Kidney tubule cell (primary cell): ENCODE measurements at regions not wholly inside any gene's neighbourhood (a gene's known extent, or its start where the extent isn't known, plus 50 kb on each side); places are given as distances from the start of the nearest gene placed in this dataset.
A peak's percentile ranks its signal among the peaks of the same experiment; 100 is the strongest.

ENCODE experiments used
- DNase-seq: peaks from one replicate; pipeline ENCODE4 v3.0.0-alpha.2; 2018; ENCODE audit warnings: low spot score

DNA sequence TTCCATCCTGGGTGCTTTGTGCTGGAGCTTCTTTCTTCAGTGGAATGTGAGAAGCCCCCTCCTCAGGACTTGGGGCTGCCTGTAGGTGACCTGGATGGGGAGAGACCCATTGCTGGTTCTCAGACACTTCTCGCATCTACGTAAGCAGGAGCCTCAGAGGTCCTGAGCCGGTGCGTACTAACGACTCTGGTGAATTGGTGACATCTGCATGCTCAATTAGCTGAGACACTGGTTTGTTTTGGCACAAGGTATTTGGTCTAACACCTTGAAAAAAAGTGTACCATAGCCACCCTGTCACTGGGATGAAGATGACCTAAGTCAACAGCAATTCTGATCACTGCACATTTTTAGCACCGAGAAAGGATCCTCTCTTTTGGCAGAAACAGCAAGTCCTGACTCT, 57.7 kb downstream of the LRRC30 start:
- DNase-seq = no peak

DNA sequence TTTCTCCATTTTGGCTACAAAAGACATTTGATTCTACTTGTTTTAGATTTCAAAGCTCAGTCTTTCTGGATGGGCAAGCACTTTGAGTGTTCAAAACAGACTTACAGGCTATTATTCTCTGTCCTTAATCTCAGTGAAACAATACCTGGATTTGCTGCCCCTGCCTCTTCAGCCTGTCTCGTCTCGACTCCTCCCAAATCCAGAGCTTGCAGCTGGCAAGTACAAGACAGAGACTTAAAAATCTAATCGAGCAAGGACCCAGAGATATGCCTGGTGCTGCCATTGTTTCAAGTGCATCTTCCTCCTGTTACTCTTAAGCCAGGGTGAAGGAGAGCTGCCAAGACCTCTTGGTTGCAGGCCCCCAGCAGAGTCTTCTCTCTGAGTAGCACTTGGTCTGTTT, 59.2 kb downstream of the LRRC30 start:
- DNase-seq = no peak

DNA sequence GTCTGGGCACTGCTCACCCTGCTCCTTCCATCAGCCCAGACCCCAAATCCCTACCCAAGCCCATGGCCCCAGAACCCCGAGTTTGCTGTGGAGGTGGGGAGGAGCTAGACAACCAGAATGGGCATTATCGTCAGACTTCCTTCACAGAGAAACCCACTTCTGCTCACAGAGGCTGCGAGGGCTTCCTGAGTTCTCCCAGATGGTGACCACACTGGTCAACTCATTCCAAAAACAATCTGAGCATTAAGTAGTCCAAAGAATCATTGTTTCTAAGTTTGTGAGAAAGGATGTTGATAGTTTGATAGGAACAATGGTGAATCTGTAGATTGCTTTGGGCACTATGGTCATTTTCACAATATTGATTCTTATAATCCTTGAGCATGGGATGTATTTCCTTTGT, 60.2 kb downstream of the LRRC30 start:
- no peak for DNase-seq

DNA sequence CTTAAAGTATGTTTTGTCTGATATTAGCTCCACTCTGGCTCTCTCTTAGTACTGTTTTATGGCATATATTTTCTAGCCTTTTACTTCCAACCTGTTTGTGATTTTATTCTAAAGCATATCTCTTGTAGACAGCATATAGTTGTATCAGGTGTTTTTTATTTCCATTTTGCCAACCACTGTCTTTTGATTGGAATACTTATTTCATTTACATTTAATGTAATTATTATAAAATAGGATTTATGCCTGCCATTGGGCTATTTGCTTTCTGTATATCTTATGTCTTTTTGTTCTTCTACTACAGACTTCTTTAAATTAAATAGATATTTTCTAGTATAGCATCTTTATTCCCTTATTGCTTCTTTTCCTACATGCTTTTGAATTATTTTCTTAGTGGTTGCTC, 67.3 kb downstream of the LRRC30 start:
- DNase-seq = no peak

DNA sequence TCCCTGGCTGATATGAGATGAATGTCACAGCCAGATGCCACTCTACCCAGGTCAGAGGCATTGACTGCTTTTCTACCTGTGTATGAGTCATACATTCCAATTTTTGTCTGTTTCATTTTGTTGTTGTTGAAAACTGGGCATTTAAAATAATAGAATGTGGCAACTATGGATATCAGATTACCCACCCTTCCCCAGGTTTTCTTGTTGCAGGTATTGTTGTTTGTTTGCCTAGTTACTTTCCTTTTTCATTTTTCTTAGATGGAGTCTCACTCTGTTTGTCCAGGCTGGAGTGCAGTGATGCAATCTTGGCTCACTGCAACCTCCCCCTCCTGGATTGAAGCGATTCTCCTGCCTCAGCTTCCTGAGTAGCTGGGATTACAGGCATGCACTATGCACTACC, 70.2 kb downstream of the LRRC30 start:
- peak; percentile 59 for DNase-seq

DNA sequence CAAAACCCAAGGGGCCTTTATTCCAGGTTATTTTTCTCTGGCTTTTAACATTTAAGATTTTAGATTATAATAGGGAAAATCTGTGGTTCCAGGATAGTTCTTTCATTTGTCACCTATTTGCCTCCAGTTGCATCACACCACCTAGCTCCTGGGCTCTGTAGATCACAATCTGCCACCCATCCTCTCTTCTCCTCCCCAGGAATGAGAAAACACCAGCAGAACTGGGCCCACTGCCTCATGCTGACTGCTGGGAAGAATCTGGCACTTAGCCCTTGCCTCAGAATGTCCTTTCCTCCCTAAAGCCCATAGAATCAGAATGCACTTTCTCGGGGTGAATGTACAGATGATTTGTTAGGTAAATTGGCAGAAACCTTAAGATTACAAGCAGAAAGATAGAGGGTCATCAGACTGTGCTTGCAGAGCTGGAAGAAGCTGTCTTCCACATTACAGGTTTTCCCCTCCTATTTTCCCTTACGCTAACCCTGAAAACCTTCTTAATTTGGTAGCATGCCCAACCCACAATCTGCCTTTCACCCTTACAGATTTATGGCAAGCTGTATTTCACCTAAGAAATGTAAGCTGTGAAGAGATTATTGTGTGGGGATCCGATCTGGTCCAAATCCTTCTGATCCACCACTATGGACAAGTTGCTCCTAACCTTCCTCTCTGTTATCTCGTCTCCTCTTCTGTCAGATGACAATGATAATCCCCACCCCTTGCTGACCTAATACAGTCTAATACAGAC, 72.6 kb downstream of the LRRC30 start:
- DNase-seq = no peak

DNA sequence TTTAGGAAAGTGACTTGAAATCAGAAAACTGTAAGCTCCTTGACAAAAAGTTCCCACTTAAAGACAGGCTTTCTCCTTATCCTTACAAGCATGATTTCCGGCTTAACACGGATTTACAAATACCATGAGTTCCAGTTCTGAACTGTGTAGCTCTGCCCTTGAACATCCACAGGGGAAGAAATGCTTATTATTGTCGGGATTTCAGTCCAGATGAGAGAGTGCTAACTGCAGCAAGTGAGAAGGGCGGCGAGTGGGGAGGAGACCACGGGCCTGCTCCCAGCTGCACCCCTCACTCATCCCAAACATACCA, 73.1 kb downstream of the LRRC30 start:
- no peak for DNase-seq

DNA sequence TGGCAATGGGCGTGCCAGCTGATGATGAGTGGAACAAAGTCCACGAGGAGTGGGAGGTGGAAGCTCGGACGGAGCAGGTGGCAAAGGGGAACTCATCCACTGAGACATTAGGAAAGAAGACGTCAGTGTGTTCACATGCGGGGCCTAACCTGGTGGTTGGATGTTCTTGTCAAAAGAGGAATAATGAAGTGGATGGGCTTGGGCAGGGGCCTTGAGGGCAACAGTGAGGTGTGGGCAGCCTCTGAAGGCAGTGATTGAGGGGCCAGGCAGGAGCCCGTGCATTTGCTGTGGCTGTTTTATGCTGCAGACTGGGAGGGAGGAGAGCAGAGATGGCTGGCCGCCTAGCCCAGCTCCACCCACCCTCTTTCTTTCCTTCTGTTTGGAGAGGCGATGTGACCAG, 74.5 kb downstream of the LRRC30 start:
- DNase-seq = no peak

DNA sequence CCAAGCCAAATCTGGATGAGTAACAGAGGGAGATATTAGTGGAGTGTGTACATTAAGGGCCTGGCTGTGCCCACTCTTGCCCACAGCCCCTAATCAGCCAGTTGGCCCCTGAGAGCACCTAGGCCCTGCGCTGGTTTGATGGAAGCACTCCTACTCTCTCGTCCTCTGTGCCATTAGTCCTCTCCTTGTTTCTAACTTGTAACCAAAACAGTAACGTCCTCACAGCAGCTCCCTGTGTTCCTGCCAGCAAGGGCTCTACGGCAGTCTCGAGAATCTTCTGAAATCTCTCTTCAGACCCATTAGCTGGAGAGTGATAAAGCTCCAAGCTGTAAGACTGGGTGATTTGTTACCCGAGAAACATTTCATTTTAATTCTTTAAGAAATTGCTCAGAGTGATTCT, 76.1 kb downstream of the LRRC30 start:
- no peak for DNase-seq

DNA sequence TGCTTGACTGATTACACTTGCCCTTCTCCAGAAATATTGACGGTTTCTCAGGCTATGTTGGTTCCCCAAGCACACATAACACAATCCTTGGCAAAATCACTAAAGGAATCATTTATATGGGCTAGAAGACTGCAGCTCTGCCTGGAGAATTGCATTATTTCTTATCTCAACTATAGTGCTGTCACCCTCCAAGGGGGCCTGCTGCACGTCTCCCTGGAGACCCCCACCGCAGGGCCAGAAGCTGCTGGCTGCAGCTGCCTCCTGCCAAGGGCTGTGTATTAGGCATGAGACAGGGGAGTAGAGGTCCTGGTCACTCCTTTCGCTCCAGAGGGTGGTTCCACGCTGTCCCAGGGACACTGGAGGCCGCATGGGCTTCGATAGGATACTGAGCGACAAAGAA, 76.6 kb downstream of the LRRC30 start:
- no peak for DNase-seq

DNA sequence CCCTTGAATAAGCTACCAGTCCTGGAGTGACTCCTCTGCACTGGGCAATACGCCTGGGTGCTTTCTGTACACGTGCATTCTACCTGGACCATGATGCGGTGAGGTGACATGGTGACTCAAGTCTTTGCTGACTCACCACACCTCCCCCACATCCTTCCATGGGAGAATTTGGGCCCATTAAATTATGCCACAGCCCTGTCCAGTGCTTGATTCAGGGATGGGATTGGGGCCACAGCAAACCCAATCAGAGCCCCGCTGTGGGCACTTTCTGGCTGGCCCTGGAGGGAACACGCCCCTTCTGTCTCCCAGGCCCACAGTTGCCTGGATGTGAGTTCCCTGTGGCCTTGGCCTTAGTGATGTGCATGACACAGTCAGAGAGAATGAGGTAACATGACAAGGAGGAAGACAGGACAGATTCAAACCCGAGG, 86.9 kb downstream of the LRRC30 start:
- peak; percentile 92 for DNase-seq

DNA sequence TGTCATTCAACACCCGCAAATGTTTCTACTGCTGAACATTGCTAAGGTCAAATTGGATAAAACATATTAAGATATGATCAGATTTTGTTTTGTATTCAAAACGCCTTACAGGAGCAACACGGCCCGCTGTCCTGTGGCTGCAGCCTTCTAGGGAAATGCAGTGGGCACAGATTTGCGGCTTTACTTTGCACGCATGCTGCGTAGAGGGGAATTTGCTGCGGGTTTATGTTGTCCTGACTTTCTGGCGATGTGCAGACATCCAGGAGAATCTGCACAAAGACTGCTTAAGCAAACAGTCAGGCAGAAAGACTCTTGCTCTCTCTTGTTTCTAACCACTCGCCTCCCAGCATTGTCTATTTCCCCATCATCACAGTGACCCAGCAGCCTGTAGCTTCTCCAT, 88.3 kb downstream of the LRRC30 start:
- no peak for DNase-seq

DNA sequence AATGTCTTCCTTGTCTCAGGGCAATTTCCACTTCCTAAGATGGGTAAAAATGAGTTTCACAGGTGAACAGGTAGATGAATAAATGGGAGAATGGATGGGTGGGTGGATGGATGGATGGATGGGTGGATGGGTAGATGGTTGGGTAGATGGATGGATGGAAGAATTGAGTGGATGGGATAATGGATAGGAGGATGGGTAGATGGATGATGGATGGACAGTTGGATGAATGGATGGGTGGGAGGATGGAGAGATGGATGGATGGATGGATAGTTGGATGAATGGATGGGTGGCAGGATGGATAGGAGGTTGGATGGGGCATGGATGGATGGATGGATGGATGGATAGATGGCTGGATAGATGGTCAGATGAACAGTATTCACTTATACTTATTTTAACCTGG, 90.9 kb downstream of the LRRC30 start:
- no peak for DNase-seq

DNA sequence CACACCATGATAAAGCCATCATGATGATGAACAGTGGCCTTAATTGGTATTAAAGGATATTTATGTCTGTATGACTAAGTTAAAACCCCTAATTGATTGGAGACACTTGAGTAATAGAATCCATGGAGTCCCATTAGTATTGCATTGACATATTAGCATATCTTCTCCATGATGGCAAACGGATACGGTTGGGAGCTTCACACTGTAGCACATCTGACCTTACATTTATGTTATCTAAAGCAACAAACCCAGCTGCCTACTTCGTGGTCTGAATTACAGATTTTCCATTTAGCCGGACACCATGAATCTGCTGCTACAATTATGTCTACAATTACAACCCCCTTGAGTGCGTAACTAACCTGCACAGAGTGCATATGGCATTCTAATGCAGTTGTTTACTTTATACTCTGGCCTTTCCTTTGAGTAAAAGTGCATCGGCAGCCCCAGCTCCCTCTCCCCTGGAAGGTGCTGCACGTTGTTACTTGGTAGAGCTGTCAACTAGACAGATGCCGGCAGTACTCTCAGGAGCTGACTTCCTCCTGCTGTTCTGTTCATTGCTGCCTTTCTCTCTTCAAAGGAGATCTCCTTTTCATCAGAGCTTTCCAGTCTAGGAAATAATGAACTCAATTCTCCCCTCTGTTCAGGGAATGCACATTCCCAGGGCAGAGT, 92.1 kb downstream of the LRRC30 start:
- DNase-seq = no peak

DNA sequence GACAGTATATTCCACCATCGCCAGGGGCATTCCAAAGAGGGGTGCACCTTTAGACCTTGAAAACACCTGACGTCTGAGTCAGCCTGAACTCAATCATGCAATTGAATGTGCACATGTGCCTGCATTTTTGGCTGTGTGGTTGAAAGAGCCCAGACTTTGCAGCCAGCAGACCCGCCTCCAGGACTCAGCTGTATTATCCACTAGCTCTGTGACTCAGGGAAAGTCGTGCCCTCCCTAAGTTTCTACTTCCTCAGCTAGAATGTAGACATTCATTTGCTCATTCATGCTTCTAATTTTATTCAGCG, 94.2 kb downstream of the LRRC30 start:
- DNase-seq = peak; percentile 95

DNA sequence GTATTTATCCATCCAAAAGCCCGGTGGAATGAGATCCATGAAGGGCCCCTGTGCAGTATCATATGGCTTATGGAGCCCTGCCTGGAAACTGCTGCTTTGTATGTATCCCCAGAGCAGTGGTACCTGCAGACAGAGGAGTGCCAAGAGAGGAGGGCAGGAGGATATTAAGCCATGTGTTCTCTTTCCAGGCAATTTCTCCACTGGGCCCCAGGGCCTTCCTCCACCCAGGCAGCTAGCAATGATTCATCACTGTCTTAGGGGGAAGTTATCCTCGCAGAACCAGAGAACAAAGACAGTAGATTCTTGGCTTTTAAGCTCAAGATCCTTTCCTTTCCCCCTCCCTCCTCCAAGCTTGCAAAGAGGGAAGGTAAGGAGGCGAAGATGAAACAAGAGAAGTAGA, 98.1 kb downstream of the LRRC30 start:
- DNase-seq = peak; percentile 57

DNA sequence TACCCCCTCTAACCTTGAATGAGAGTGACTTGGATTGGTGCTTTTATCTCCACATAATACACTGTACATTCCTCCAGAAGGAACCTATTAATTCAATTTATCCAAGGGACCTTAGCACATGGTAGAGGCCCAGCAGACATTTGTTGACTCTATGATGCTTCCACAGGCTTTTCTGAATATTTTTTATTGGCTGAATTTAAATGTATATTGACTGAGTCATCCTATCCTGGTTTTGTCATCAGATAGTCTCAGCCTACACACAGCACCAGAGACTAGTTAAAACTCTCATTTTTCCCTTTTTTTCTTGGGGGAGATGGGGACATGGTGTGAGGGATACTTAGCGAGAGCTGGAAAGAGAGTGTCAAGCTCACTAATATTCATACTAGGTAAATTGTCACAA, 101.6 kb downstream of the LRRC30 start:
- no peak for DNase-seq

DNA sequence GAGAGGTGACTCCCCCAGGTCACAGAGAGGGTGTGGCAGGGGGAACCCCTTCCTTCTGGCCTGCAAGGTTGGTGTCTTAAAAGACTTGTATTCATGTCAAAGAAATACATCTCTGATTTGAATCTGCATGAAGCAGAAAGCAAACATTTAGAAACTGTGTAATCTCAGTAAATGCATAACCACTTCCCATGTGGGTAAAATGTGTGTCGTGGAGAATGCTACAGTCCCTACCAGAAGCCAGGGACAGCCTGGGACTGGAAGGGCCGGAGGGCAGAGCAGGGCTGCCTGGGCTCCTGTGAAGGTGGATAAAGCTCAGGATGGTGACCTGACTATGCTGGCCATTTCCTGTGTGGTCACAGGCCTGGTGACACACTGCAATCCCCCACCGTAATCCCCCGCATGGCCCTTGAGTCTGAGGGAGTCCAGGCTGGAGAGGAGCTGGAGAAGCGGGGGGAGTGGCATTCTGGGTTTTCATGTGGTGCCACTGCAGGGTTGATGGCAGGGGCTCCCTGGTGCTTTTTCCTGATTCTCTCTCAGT, 102.2 kb downstream of the LRRC30 start:
- no peak for DNase-seq

DNA sequence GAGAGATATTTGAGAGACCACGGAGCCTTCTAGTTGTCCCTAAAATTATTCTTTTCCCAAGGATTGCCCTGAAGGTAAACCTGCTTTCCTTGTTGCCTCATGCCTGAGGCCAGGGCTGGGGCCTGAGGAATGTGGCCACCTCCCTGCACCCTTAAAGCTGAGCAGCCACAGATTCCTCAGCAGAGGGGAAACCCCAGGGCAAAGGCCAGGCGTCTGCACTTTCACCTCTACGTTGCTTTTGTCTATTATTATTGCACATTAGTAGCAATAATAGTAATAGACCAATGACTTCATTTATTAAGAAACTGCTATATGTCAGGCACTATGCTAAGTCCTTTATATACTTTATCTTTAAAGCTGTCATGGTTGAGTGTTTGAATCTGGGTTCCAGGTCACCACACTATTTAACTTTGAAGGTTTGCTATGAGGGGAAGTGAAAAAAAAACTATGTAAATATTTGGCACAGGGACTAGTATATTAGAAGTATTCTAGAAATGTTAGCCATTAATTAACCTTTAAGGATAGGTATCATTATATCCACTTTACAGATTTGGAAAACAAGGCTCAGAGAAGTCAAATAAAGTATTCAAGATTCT, 104.2 kb downstream of the LRRC30 start:
- DNase-seq = peak; percentile 14

DNA sequence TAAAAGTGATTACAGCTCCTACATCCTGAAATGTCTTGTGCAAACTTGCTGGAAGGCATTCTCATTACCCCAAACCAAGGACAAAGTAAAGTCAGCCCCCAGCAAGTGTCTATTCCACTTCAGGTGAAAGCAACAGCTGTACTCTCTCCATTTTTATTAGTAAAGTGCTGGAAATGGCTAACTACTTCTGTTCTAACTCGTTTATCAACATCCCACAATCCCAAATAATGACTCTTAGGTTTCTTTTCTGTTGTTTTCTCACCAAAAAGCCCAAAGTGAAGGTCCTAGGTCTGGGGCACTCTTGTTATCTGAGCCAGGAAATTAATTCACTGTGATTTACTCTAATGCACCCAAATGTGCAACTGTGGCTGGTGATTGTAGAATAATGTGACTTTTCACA, 105.7 kb downstream of the LRRC30 start:
- no peak for DNase-seq

DNA sequence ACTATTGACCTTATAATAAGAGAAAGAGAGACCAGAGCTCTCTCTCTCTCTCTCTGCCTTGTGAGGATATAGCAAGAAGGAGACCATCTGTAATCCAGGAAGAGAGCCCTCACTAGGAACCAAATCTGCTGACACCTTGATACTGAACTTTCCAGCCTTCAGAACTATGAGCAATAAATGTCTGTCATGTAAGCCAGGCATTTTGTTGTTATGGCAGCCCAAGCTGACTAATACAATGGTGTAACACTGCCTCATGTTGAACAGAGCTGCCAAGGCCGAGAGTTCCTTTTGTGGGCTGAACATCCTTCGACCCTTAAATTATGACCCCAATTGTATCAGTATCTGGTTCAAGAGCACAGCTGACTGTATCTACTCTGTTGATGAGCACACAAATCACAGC, 108.0 kb downstream of the LRRC30 start:
- DNase-seq = peak; percentile 33

DNA sequence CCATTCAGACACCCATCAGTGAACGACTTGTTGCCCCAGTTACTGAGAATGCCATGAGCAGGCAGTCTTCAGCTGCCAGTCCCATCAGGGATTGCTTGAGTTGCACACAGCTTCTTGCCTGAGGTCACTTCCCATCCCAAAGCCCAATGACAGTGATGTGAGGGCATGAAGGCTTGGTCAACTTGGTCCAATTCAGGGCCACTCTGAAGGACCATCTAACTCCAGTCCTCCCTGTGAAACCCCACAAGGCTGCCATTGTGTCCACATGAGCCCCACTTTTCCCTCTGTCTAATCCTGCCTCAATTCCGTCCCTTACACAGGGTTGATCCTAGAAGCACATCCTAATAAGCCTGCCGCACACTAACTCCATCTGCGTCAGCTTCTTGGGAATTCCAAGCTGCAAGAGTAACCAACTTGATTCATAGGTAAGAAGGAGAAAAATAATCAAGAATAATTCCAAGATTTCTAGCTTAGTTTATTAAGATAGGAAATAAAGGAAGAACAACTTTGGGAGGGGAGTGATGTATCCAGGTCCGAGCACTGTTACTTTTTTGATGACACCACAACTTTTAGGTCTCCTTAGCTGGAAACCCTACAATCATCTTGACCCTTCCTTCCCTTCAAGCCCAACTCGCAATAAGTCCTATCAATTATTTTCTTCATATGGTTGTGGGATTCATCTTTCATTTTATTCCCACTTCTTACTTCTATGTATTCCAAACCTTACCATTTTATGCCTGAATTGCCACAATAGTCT, 110.9 kb downstream of the LRRC30 start:
- no peak for DNase-seq
